ENCODE measurements at regions not wholly inside any gene's neighbourhood (a gene's known extent, or its start where the extent isn't known, plus 50 kb on each side); places are given as distances from the start of the nearest gene placed in this dataset.

- Histone ChIP-seq H3K4me1 (no peaks in the 10 kb centered on the region), H3K27me3 (no peaks in the 10 kb centered on the region), H3K36me3 (no peaks in the 10 kb centered on the region), H3K4me3 (no peak overlapping the region), H3K9me3 (no peaks in the 10 kb centered on the region), H3K27ac (no peak overlapping the region)
- TF ChIP-seq CTCF (IDR thresholded peaks at IDR 0.05) (no peak), POLR2A (IDR thresholded peaks at IDR 0.05) (no peak)
- intact Hi-C loops (cut with DNase I; ENCODE audit: low total_unique reads), result no loop called here
- no peak for DNase-seq
These were observed 136.2 kb upstream of the IRX2 start for GRCh38 chr5:2887481-2888348.

- Histone ChIP-seq H3K27ac (no peak overlapping the region), H3K9me3 (no peaks in the 10 kb centered on the region), H3K36me3 (no peaks in the 10 kb centered on the region), H3K27me3 (no peaks in the 10 kb centered on the region), H3K4me1 (no peaks in the 10 kb centered on the region), H3K4me3 (no peak overlapping the region)
- no peak for DNase-seq
- no peak for TF ChIP-seq CTCF (IDR thresholded peaks at IDR 0.05)
- TF ChIP-seq POLR2A (IDR thresholded peaks at IDR 0.05), result no peak
- intact Hi-C loops (cut with DNase I; ENCODE audit: low total_unique reads), result no loop called here
These were observed 135.1 kb upstream of the IRX2 start for GRCh38 chr5:2886531-2886930.

- Histone ChIP-seq H3K36me3 (no peaks in the 10 kb centered on the region), H3K9me3 (no peaks in the 10 kb centered on the region), H3K4me3 (no peak overlapping the region), H3K27me3 (no peaks in the 10 kb centered on the region), H3K4me1 (no peaks in the 10 kb centered on the region), H3K27ac (no peak overlapping the region)
- DNase-seq, result no peak
- intact Hi-C loops (cut with DNase I; ENCODE audit: low total_unique reads), result no loop called here
- no peak for TF ChIP-seq CTCF (IDR thresholded peaks at IDR 0.05)
These were observed 132.3 kb upstream of the IRX2 start for GRCh38 chr5:2883771-2884170.

GRCh38 chr5:2879701-2880100, 128.2 kb upstream of the IRX2 start:
- H3K4me3 ChIP-seq, result no peak overlapping the region
- no peak overlapping the region for H3K27ac ChIP-seq
- no peaks in the 10 kb centered on the region for H3K36me3 ChIP-seq
- intact Hi-C loops (cut with DNase I; ENCODE audit: low total_unique reads), result no loop called here
- no peak for DNase-seq
- TF ChIP-seq POLR2A (IDR thresholded peaks at IDR 0.05) (no peak), CTCF (IDR thresholded peaks at IDR 0.05) (no peak)
- H3K4me1 ChIP-seq, result no peaks in the 10 kb centered on the region
- no peaks in the 10 kb centered on the region for H3K27me3 ChIP-seq
- no peaks in the 10 kb centered on the region for H3K9me3 ChIP-seq

- Histone ChIP-seq H3K27me3 (no peaks in the 10 kb centered on the region), H3K36me3 (no peaks in the 10 kb centered on the region), H3K4me1 (no peaks in the 10 kb centered on the region), H3K27ac (no peak overlapping the region), H3K9me3 (no peaks in the 10 kb centered on the region), H3K4me3 (no peak overlapping the region)
- intact Hi-C loops (cut with DNase I; ENCODE audit: low total_unique reads), result no loop called here
- no peak for TF ChIP-seq CTCF (IDR thresholded peaks at IDR 0.05)
- no peak for TF ChIP-seq POLR2A (IDR thresholded peaks at IDR 0.05)
- DNase-seq, result no peak
These were observed 126.0 kb upstream of the IRX2 start for GRCh38 chr5:2877522-2877921.
